ENCODE measurements at regions not wholly inside any gene's neighbourhood (a gene's known extent, or its start where the extent isn't known, plus 50 kb on each side); places are given as distances from the start of the nearest gene placed in this dataset.

- Histone ChIP-seq H3K79me2 (replicated peaks; ENCODE audit: insufficient read depth, low read length) (no peaks in the 10 kb centered on the region), H3K27me3 (ENCODE audit: insufficient read depth, low read depth, low read length) (no peaks in the 10 kb centered on the region), H3K9me2 (ENCODE audit: insufficient read depth, low read length) (no peaks in the 10 kb centered on the region), H2AFZ (ENCODE audit: low read depth, low read length) (no peak overlapping the region), H3K27ac (ENCODE audit: low read length) (no peak overlapping the region), H4K20me1 (ENCODE audit: insufficient read depth) (no peaks in the 10 kb centered on the region), H3K9me3 (ENCODE audit: low read length) (no peaks in the 10 kb centered on the region), H3F3A (ENCODE audit: insufficient read depth, low read length, poor library complexity, severe bottlenecking) (no peaks in the 10 kb centered on the region), H3K4me2 (ENCODE audit: low read length) (no peak overlapping the region), H3K36me3 (ENCODE audit: insufficient read depth, low read length) (no peaks in the 10 kb centered on the region), H3K4me3 (ENCODE audit: low read length) (no peak overlapping the region), H3K9ac (ENCODE audit: low read length) (no peak overlapping the region)
- TF ChIP-seq MXI1 (conservative IDR thresholded peaks at IDR 0.05; ENCODE audit: poor library complexity, severe bottlenecking) = no peak
- TF ChIP-seq POLR2AphosphoS5 (IDR thresholded peaks at IDR 0.05) = no peak
- TF ChIP-seq CTCF (IDR thresholded peaks at IDR 0.05; ENCODE audit: poor library complexity, severe bottlenecking) = no peak
Observed at GRCh38 chr2:107012714-107013306, 126.8 kb upstream of the ST6GAL2 start.

- Histone ChIP-seq H3K36me3 (ENCODE audit: insufficient read depth, low read length) (no peaks in the 10 kb centered on the region), H3K79me2 (replicated peaks; ENCODE audit: insufficient read depth, low read length) (no peaks in the 10 kb centered on the region)
Observed at GRCh38 chr2:107013884-107014283, 127.9 kb upstream of the ST6GAL2 start.

More at GRCh38 chr2:107013884-107014283, 127.9 kb upstream of the ST6GAL2 start:
- TF ChIP-seq EP300 (conservative IDR thresholded peaks at IDR 0.05; ENCODE audit: poor library complexity, severe bottlenecking) (no peak), EZH2 (IDR thresholded peaks at IDR 0.05; ENCODE audit: borderline replicate concordance, insufficient read depth, low read length, poor library complexity, severe bottlenecking) (no peak), POLR2AphosphoS5 (IDR thresholded peaks at IDR 0.05) (no peak), TAF1 (IDR thresholded peaks at IDR 0.05; ENCODE audit: low read depth) (no peak), CTCF (IDR thresholded peaks at IDR 0.05; ENCODE audit: poor library complexity, severe bottlenecking) (no peak), SMC3 (conservative IDR thresholded peaks at IDR 0.05; ENCODE audit: poor library complexity) (no peak), MXI1 (conservative IDR thresholded peaks at IDR 0.05; ENCODE audit: poor library complexity, severe bottlenecking) (no peak), REST (IDR thresholded peaks at IDR 0.05; ENCODE audit: borderline replicate concordance) (no peak), RAD21 (conservative IDR thresholded peaks at IDR 0.05) (no peak)
- H3K9me3 ChIP-seq (ENCODE audit: low read length) = no peaks in the 10 kb centered on the region
- no peak overlapping the region for H3K9ac ChIP-seq (ENCODE audit: low read length)
- H3K4me2 ChIP-seq (ENCODE audit: low read length) = no peak overlapping the region
- no peak overlapping the region for H2AFZ ChIP-seq (ENCODE audit: low read depth, low read length)
- H3F3A ChIP-seq (ENCODE audit: insufficient read depth, low read length, poor library complexity, severe bottlenecking) = no peaks in the 10 kb centered on the region
- H3K27ac ChIP-seq (ENCODE audit: low read length) = no peak overlapping the region
- no peak overlapping the region for H3K4me3 ChIP-seq (ENCODE audit: low read length)
- H3K27me3 ChIP-seq (ENCODE audit: insufficient read depth, low read depth, low read length) = no peaks in the 10 kb centered on the region
- H4K20me1 ChIP-seq (ENCODE audit: insufficient read depth) = no peaks in the 10 kb centered on the region
- no peaks in the 10 kb centered on the region for H3K9me2 ChIP-seq (ENCODE audit: insufficient read depth, low read length)
